ENCODE measurements at regions not wholly inside any gene's neighbourhood (a gene's known extent, or its start where the extent isn't known, plus 50 kb on each side); places are given as distances from the start of the nearest gene placed in this dataset.

DNA sequence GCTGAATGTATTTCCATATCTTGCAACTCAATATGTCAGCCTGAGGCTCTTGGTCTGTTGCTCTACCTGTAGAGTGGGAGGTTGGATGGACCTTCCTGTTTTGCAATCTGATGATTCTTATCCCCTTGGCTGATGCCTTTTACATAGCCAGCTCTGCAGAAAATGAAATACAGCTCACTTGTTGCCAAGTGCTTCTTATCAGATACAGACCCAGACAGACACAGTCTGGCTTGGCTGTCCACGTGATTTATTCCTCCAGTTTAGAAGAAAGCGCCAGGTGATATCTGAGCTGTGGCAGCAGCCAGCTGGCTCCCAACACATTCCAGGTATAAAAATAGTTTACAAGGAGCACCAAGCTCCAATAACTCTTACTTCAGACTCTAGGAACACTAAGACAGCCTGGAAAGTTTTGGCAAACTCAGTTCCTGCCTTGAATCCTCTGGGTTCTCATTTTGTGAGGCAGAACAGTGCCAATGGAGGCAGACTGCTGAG, 479.2 kb upstream of the USP24 start:
- no peak for DNase-seq (ENCODE audit: low spot score)
- intact Hi-C loops (cut with DNase I) = no loop called here

DNA sequence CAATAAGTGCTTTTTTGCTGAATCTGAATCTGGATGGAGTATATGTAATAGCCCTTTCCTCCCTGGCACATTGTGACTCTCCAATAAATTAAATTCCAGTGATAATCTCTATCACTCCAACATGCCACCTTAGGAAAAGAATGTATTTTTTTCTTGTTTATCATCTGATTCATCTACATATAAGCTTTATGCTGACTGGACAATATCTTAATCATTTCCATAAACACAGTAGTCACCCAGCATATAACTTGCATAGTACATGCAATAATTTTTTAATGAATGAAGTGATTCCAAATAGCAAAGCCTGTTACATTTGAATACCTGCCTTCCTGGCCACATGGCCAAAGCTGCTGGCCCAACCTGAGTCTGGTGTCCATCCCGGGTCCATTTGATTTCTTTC, 477.6 kb upstream of the USP24 start:
- DNase-seq (ENCODE audit: low spot score) = no peak
- intact Hi-C loops (cut with DNase I) = no loop called here

DNA sequence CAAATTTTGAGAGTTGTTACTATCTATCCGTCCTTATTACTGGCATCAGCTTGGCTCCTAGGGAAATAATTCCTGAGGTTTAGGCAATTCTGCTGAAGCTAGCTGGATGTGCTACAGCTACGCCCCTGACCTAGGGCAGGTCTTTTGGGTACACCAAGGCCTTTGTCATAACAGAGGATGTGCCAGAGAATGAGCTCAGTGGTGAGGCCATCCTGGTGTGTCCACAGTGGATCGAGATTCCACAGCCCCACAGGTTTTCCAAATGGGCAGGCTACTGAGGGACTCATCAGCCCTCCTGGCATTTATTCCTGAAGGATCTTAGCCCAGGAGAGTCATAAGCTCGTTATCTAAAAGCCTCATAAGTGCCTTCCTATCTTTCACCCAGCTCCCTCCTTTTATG, 475.2 kb upstream of the USP24 start:
- DNase-seq (ENCODE audit: low spot score) = no peak
- intact Hi-C loops (cut with DNase I) = no loop called here

DNA sequence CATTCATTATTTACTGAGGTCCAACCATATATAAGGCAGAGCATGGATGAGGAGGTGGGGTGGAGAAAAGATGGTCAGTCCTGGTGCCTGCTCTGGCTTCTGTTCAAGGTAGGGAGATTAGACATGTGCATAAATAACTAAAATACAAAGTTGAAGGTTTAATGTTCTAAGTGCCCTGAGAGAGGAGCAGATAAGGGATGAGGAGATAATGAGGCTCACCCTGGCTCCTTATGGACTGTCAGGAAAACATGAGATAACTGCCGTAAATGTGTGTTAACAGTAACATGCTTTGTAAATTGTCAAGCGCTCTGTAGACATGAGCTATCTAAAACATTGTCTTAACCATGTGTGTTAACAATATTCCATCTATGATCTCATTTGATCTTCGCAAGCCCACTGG, 474.6 kb upstream of the USP24 start:
- intact Hi-C loops (cut with DNase I) = no loop called here

DNA sequence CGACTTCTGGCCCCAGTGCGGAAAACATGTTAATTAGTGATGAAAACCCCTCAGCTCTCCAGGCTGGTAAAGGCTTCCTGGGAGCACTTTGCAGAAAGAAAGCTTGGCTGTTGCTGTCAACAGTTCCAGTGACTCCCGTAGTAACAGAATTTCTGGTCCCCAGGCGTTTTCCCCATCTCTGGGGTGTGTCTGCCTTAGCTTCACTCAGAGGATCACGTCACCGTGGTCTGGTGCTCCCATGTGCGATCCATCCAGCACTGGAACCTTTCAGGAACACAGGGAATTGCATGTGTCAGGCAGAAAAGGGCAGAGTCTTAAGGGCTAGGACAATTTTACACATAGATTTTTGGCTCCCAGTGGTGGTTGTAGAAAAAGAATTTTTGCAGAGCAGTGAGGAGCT, 470.4 kb upstream of the USP24 start:
- intact Hi-C loops (cut with DNase I) = no loop called here

More for the DNA sequence above, 474.6 kb upstream of the USP24 start:
- DNase-seq (ENCODE audit: low spot score) = no peak

DNA sequence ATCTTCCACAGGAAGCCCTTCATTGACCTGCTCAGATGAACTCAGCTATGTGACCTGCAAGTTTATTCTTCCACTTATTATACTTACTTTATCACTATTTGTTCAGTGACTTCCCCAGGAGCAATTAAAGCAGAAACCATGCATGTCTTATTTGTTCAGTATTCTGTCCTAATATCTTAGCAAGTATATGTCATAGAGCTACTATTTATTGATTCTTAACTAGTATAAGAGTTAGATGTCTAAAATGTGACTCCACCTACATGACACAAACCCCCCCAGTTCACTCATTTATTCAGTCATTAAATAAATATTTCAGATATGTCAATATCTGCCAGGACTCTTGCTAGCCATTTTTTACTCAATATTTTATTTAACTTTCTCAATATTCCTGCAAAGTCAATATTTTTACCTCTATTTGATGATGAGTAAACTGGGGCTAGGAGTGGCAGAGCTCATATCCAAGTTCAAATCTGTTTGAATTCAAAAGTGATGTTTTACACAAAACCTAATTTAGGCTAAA, 469.0 kb upstream of the USP24 start:
- intact Hi-C loops (cut with DNase I) = no loop called here
- DNase-seq (ENCODE audit: low spot score) = no peak

More for the DNA sequence above, 470.4 kb upstream of the USP24 start:
- no peak for DNase-seq (ENCODE audit: low spot score)

DNA sequence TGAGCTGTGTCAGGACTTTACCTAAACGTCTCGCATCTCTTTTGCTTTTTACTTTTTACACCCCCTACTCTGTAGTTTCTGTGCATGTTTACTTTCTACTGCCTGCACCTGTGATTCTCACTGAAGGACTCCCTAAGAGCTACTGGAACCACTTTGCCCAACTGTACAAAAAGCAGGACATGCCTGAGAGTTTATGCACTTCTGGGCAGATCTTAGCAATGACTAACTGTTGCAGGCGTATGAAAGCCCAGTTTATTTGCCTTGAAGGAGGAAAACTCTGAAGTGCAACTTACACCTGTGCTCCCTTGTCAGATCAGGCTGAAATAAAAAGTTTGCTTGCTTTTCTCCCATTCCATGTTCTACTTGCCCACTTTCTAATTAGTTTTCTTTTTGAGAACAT, 467.0 kb upstream of the USP24 start:
- intact Hi-C loops (cut with DNase I) = no loop called here
- no peak for DNase-seq (ENCODE audit: low spot score)

DNA sequence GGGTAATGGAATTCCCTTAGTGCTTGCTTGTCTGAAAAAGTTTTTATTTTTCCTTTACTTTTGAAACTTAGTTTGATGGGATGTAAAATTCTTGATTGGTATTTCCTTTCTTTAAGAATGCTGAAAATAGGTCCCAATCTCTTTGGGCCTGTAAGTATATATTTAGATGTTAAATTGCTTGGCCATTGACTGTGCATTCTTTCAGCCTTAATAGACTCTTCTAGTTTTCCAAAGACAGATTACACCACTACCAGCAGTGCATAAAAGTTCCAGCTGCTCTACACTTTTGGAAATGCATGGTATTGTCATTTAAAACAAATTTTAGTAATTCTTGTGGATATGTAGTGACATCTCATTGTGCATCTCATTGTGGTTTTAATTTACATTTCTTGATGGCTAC, 464.8 kb upstream of the USP24 start:
- intact Hi-C loops (cut with DNase I) = no loop called here

DNA sequence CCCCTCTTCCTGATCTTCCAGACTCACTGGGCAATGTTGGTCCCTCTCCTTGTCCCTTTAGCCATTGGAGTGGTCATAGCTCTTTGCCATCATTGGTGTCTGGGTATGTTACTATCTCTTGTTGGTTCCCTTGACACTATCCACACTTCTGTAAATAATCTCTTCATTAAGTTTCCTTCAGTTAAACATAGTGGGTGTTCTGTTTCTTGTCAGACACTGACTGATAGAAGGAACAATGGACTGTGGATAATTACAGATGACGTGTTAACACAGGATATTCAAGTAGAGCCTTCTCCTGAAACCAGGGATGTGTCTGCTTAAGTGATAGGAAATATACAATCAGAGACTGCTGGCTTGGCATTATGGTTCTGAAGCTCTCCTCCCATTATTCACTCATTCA, 458.3 kb upstream of the USP24 start:
- no peak for DNase-seq (ENCODE audit: low spot score)
- intact Hi-C loops (cut with DNase I) = no loop called here

More for the DNA sequence above, 464.8 kb upstream of the USP24 start:
- DNase-seq (ENCODE audit: low spot score) = no peak

DNA sequence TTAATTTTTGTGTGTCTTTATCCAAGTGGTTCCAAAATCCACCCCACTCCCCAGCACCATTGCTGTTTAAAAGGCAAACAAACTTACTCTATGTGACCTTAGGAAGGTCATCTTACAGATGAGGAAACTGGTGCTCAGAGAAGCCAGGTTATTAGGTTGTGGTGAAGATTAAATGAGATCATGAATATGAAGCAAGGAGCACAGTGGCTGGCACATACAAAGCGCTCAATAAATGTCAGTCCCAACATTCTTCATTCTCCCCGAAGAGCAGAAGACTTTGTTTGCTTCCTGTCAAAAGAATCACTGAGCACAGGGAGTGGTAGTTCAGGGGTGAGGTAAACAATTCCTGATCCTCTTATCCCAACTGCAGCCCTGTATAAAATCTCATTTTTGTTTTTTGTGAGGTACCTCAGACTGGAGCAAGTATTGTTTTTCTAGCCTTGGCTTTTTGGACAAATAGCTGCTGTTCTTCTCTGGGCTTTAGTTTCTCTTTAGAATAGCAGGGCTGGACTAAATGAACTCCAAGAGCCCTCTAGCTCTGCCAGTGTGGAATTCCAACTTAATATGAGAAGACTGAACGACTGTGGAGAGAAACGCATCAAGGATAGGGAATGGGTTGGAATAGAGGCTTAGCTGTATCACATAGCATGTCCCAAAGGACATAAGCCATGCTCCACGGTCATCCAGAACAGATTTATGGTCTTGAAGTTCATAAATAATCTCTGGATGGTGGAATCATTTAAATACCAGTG, 455.3 kb upstream of the USP24 start:
- no peak for DNase-seq (ENCODE audit: low spot score)
- intact Hi-C loops (cut with DNase I) = no loop called here

DNA sequence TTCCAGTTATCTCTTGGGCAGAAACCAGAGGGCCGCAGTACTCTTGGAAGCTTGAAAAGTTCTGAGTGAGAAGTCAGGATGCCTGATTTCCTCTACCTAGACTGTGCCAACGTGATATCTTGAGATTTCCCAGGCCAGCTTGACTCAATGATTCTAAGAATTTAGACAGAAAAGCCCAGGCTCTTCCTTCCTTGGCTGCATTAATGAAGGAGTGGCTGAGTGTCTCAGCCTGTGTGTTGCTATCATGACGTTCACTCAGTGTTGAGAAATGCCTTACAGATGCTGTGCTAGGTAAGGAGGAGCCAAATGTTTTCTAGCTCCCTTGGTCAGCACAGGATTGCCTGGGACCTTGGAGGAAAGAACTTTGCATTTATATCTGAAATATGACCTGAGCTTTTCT, 454.1 kb upstream of the USP24 start:
- intact Hi-C loops (cut with DNase I) = no loop called here
- DNase-seq (ENCODE audit: low spot score) = no peak

DNA sequence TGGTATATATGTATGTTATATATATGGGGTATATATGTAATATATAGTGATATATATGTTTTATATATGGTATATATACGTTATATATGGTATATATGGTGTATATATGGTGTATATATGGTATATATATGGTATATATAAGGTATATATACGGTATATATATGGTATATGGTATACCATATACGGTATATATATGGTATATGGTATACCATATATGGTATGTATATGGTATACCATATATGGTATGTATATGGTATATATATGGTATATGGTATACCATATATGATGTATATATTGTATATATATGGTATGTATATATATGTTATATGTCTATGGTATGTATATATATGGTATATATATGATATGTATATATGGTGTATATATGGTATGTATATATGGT, 447.7 kb upstream of the USP24 start:
- intact Hi-C loops (cut with DNase I) = no loop called here
- no peak for DNase-seq (ENCODE audit: low spot score)

DNA sequence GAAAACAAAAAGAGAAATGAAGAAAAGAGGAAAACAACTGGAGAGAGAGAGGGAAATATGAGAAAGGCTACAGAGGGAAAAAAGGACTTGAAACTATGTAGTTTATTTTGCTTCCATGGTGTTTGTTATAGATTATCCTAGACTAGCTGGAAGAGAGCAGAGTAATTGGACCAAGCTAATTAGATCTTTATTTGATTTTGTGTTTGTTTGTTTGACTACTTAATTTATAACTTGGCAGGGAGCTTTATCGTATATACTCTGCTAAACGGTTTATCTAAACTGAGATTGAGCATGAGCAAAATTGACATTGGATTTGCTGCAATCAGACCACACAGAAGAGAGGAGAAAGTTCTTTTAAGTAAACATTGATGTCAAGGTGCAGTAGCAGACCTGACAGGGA, 443.8 kb upstream of the USP24 start:
- intact Hi-C loops (cut with DNase I) = no loop called here
- DNase-seq (ENCODE audit: low spot score) = no peak

DNA sequence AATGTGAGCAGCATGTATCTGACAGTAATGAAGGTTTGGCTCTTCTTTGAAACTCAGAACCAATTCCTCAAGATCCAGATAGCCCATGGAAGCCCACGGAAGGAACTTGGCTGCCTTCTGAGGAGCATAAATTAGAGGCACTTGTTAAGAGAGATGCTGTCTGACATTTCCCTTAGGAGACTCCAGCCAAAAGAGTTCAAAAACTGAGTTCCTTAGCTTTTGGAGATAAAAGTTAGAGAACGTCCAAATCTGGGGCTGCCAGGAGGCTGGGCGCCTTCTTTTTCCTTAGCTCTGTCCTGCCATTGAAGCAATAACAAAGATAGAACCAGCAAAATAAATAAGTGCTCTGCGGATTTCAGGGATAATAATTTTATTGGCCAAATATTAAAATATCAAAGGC, 439.6 kb upstream of the USP24 start:
- intact Hi-C loops (cut with DNase I) = no loop called here
- no peak for DNase-seq (ENCODE audit: low spot score)

DNA sequence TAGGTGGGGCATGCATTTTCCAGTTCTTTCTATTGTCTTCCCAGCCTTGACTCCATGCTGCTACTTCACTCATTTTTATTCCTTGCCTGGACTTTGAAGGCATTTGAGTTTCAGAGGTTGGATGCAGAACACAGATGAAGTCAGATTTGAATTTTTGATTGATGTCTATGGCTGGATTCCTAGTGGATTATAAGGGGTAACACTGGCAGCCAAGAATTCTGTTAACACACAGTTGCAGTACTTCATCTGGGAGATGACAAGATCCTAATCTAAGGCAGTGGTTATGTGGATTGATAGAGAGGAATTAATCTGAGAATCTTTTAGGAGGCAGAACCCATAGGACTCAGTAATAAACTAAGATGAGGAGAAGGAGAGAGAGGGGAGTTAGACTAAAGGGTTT, 439.0 kb upstream of the USP24 start:
- no peak for DNase-seq (ENCODE audit: low spot score)

DNA sequence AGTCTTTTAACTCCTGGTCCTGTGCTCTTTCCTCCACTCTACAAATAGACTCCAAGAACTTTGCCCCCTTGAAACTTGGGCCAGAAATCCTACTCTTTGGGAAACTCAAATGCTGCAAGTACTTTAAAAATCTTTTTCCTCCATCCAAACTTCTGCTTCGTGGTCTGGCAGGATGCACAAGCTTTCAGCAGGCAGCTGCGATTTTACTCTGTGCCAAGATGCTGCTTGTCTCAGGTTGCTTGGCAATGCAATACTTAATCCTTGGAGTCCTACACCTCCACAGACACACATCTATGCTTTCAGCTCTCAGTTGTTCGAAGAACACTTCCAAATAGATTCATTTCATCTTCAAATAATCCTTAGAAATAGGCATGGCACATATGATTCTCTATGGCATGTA, 435.3 kb upstream of the USP24 start:
- intact Hi-C loops (cut with DNase I) = no loop called here
- no peak for DNase-seq (ENCODE audit: low spot score)

More for the DNA sequence above, 439.0 kb upstream of the USP24 start:
- intact Hi-C loops (cut with DNase I) = no loop called here

DNA sequence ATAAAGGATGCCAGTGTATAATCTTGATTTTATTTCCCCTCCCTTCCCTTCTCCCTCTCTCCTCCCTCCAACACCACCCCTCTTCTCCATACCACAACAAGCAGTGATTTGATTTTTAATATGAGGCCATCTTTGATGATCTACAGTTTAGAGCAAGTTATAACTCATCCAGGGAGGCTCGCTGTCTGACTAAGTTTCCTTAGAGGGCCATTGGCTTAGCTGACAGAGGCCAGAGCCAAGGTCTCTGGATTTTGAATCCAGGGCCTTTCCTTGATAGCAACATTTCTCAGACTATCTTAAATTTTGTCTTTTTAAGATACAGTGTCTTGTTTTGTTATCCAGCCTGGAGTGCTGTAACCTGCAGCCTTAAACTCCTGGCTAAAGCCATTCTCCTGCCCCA, 431.0 kb upstream of the USP24 start:
- intact Hi-C loops (cut with DNase I) = no loop called here
- DNase-seq (ENCODE audit: low spot score) = no peak

DNA sequence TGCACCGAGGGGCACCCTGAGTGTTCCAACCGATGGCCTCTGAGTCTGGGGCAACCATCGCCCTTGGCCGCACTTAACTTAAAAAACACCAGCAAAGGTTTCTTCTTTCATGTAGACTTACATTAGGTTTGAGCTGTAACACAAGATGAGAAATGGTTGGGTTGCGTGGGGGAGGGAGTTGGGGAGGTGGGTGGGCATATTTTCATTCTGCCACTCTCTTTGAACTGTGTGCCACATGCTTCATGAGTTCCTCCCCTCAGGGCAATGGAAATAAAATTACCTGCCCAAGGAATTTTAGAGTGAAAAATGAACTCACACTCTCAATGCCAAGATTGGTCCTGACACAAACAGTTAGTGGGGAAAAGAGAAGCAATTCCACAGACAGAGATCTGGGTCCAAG, 430.1 kb upstream of the USP24 start:
- intact Hi-C loops (cut with DNase I) = no loop called here

DNA sequence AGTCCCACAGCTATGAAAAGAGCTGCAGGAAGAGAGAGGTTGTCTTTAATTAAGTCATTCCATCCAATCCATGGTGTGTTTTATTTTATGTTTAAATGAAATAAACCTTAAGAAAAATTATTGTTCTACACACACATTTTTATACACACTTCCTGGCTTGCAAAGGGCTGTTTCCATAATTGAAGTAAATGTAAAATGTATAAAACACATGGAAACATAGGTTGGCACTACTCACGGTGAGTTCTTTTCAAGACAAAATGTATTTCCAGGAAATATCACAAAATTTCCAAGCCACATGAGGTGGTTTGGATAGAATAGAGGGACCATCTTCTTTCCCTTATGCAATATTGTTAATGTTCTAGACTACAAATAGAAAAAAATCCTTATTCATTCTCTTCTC, 426.8 kb upstream of the USP24 start:
- DNase-seq (ENCODE audit: low spot score) = no peak
- intact Hi-C loops (cut with DNase I) = no loop called here

More for the DNA sequence above, 430.1 kb upstream of the USP24 start:
- DNase-seq (ENCODE audit: low spot score) = no peak

DNA sequence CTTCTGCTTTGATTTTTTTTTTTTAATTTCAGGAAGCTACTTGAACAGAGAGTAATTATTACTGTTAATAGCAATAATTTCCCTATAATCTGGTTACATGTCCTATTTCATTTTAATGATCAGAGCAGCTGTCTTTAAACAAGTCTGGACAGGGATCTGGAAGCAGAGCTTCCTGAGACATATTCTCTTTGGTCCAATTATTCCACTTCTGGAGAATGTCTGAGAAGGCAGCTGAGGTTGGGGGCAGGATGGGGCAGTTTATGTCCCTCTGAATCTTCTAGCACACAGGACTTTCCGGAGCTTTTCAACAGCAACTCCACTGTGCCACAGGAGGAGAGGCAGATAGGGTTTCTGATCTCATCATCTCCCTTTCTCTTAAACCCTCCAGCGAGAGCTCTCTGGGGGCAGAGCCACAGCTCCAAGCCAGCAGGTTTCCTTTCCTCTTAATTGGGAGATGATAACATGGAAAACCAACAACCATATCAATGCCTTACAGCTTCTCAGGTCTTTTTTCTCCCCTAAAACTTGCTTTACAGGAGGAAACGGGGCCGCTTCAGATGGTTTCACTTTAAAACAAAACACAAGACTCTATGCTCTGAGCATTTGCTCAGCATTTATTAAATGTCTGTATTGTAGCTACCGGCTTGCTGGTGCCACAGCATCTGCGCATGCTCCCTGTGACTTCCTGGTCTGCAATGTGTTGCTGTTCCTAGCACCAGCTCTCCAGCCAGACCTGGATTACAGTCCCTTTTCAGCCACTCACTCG, 425.7 kb upstream of the USP24 start:
- peak; percentile 82 for DNase-seq (ENCODE audit: low spot score)
- intact Hi-C loops (cut with DNase I) = no loop called here

DNA sequence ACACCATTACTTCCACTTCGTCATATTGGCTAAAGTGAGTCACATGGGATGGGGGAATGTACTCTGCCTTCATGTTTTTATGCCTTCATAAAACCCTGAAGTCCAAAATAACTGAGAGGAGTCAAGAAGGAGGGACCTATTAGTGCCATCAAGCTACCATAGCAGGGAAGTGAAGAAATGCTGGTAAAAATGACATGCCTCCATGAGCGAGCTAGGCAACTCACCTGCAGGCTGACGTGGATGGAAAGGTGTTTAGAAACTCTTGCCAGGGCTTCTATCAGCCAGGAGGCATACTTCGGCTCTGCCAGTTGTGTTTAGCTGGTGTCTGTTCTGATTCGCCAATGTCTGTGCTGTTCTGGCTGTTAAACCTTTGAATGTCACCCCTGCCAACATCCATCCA, 424.4 kb upstream of the USP24 start:
- intact Hi-C loops (cut with DNase I) = no loop called here
- no peak for DNase-seq (ENCODE audit: low spot score)

All from cardiac septum (tissue), 1 donor.